Suprapubic skin (tissue), 4 donors: ENCODE measurements at regions not wholly inside any gene's neighbourhood (a gene's known extent, or its start where the extent isn't known, plus 50 kb on each side); places are given as distances from the start of the nearest gene placed in this dataset.

Experiments used
- DNase-seq, 2 donors: peaks; one replicate each; pipeline ENCODE4 v3.0.0-alpha.2; 2019; ENCODE audit warnings: low spot score in 2 of 2
- H3K27ac ChIP-seq: fragments of 200-600 bp; sonication (generic); one replicate; pipeline ENCODE4 v1.5.1; 2019
- H3K27me3 ChIP-seq: fragments of 200-600 bp; sonication (generic); one replicate; pipeline ENCODE4 v1.5.1; 2019
- H3K36me3 ChIP-seq: fragments of 200-600 bp; sonication (generic); one replicate; pipeline ENCODE4 v1.5.1; 2019
- H3K4me1 ChIP-seq: fragments of 200-600 bp; sonication (generic); one replicate; pipeline ENCODE4 v1.5.1; 2019
- H3K4me3 ChIP-seq: fragments of 200-600 bp; sonication (generic); one replicate; pipeline ENCODE4 v1.5.1; 2019; ENCODE audit warnings: mild to moderate bottlenecking
- H3K9me3 ChIP-seq: fragments of 200-600 bp; sonication (generic); one replicate; pipeline ENCODE4 v1.5.1; 2019
- EP300 ChIP-seq: sonication (generic); formaldehyde crosslinking; IDR thresholded peaks from one replicate; pipeline ENCODE4 v1.6.1; 2017; ENCODE audit warnings: antibody characterized with exemption
- POLR2A ChIP-seq, 2 donors: fragments of 450-650 bp; IDR thresholded peaks; one replicate each; pipeline ENCODE4 v1.6.1; 2017; ENCODE audit warnings: antibody characterized with exemption in 2 of 2, mild to moderate bottlenecking in 2 of 2, moderate library complexity in 2 of 2
- POLR2AphosphoS5 ChIP-seq, 3 donors: sonication (generic); formaldehyde crosslinking; IDR thresholded peaks; one replicate each; pipeline ENCODE4 v1.6.1; 2017; ENCODE audit warnings: antibody characterized with exemption in 3 of 3
- WGBS: methylation state at CpG from one replicate; pipeline ENCODE4 v1.1.5; 2018; 5-methylcytosine and 5-hydroxymethylcytosine counted together
- TF ChIP-seq, protein P1 (sequence below), 2 donors: fragments of 200-600 bp in 1 of 2; fragments of 450-650 bp in 1 of 2; sonication (generic) in 1 of 2; IDR thresholded peaks; one replicate each; pipeline ENCODE4 v1.5.1; 2016 to 2019; ENCODE audit warnings: antibody characterized with exemption in 2 of 2, mild to moderate bottlenecking in 1 of 2, moderate library complexity in 1 of 2

DNA sequence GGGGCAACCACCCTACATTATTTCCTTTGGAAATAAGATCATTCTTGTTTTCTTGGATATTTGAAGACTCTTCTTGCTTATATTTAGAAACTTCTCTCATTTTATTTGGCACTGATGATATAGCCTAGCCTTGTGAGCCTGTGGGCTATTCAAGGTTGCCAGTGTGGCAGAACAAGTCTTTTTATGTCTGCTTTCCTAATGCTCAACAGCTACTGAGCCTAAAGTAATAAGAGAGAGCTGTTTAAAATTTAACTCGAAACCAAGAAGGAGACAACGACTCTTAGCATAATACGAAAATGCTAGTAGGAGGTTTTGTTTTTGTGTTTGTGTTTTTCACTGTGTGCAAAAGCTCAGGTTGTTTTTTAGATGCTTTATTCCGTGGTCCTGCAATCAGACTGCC, 104.0 kb upstream of the CPM start:
- Histone ChIP-seq H3K4me3 (no peak overlapping the region), H3K27me3 (no peaks in the 10 kb centered on the region), H3K9me3 (no peaks in the 10 kb centered on the region), H3K36me3 (no peaks in the 10 kb centered on the region), H3K4me1 (peaks cover 4% of the 10 kb centered on the region), H3K27ac (no peak overlapping the region)
- TF ChIP-seq POLR2AphosphoS5 (IDR thresholded peaks at IDR 0.05) = no peak
- no peak for TF ChIP-seq POLR2A (IDR thresholded peaks at IDR 0.05)
- TF ChIP-seq EP300 = no peak
- TF ChIP-seq, protein P1, sequence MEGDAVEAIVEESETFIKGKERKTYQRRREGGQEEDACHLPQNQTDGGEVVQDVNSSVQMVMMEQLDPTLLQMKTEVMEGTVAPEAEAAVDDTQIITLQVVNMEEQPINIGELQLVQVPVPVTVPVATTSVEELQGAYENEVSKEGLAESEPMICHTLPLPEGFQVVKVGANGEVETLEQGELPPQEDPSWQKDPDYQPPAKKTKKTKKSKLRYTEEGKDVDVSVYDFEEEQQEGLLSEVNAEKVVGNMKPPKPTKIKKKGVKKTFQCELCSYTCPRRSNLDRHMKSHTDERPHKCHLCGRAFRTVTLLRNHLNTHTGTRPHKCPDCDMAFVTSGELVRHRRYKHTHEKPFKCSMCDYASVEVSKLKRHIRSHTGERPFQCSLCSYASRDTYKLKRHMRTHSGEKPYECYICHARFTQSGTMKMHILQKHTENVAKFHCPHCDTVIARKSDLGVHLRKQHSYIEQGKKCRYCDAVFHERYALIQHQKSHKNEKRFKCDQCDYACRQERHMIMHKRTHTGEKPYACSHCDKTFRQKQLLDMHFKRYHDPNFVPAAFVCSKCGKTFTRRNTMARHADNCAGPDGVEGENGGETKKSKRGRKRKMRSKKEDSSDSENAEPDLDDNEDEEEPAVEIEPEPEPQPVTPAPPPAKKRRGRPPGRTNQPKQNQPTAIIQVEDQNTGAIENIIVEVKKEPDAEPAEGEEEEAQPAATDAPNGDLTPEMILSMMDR (IDR thresholded peaks at IDR 0.05) = no peak
- WGBS = 52% methylated on average over 4 of the region's 4 CpGs
- no peak for DNase-seq

DNA sequence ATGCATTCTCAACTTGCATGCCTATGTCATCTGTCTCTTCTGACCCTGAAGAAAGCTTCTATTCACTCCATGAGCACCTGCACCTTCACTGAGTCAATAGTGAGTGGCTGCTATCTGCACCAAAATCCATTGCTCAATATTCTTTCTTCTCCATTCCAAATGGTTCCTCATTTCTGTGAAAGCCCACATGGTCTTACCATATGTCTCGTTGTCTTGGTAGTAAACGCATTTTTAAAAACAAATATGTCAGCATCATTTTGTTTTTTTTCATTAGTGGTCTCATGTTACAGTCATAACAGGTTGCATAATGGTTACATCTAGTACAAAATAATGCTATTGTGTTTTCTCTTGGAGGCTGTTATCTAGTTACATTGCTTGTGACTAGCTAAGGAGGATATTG, 106.9 kb upstream of the CPM start:
- TF ChIP-seq EP300 = no peak
- TF ChIP-seq POLR2A (IDR thresholded peaks at IDR 0.05) = no peak
- H3K4me1 ChIP-seq = peaks cover 4% of the 10 kb centered on the region
- no peak overlapping the region for H3K27ac ChIP-seq
- H3K4me3 ChIP-seq = no peak overlapping the region
- no peaks in the 10 kb centered on the region for H3K27me3 ChIP-seq
- WGBS = 71% methylated on average over 2 of the region's 2 CpGs
- no peak for DNase-seq
- no peaks in the 10 kb centered on the region for H3K9me3 ChIP-seq
- H3K36me3 ChIP-seq = no peaks in the 10 kb centered on the region

DNA sequence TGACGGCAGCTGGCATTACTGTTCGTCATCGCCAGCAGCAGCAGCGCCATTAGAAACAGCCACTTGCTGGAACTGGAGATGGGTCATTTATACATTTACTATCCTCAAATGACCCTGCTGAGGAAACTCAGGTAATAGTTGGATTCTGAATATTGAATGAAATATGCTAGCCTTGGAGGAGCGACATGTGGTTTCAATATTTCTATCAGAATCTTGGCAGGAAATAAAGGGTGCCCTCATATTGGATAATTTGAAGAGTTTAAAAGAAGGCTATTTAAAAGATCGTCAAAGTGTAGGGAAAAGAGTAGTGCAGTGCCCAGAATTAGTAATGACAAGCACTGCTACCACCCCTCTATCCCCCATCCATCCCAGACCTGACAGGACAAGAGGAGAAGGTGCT, 109.6 kb upstream of the CPM start:
- no peak overlapping the region for H3K27ac ChIP-seq
- H3K4me3 ChIP-seq = no peak overlapping the region

DNA sequence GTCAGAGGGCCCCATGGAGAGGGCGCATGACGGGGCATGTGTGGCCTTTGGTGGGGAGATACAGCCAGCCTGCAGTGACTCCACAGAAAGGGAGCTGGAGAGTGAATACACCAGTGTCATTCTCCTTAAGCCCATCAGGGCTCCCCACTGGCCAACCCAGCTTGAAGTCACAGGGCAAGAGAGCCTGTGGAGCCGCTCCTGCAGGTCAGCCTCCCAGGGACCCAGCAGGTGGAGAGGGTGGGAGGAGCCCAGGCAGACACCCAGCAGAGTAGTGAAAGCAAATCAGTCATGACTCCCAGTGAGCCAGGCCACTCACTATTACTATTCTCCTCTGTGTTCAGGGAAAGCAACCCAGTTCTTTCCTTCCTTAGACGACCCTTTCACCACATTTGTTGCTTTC, 110.0 kb upstream of the CPM start:
- H3K4me3 ChIP-seq = no peak overlapping the region
- no peak for DNase-seq
- H3K27ac ChIP-seq = no peak overlapping the region
- no peaks in the 10 kb centered on the region for H3K9me3 ChIP-seq
- WGBS = 68% methylated on average over 4 of the region's 4 CpGs
- TF ChIP-seq, protein P1 (IDR thresholded peaks at IDR 0.05) = no peak
- TF ChIP-seq POLR2AphosphoS5 (IDR thresholded peaks at IDR 0.05) (no peak), POLR2A (IDR thresholded peaks at IDR 0.05) (no peak), EP300 (no peak)
- H3K27me3 ChIP-seq = no peaks in the 10 kb centered on the region
- H3K36me3 ChIP-seq = no peaks in the 10 kb centered on the region
- no peaks in the 10 kb centered on the region for H3K4me1 ChIP-seq

More for the DNA sequence above, 109.6 kb upstream of the CPM start:
- H3K4me1 ChIP-seq = no peaks in the 10 kb centered on the region
- no peak for DNase-seq
- no peaks in the 10 kb centered on the region for H3K9me3 ChIP-seq
- no peaks in the 10 kb centered on the region for H3K36me3 ChIP-seq
- 86% methylated on average over 6 of the region's 6 CpGs for WGBS
- TF ChIP-seq, protein P1 (IDR thresholded peaks at IDR 0.05) = no peak
- TF ChIP-seq POLR2AphosphoS5 (IDR thresholded peaks at IDR 0.05) = no peak
- TF ChIP-seq POLR2A (IDR thresholded peaks at IDR 0.05) = no peak
- no peak for TF ChIP-seq EP300
- H3K27me3 ChIP-seq = no peaks in the 10 kb centered on the region

DNA sequence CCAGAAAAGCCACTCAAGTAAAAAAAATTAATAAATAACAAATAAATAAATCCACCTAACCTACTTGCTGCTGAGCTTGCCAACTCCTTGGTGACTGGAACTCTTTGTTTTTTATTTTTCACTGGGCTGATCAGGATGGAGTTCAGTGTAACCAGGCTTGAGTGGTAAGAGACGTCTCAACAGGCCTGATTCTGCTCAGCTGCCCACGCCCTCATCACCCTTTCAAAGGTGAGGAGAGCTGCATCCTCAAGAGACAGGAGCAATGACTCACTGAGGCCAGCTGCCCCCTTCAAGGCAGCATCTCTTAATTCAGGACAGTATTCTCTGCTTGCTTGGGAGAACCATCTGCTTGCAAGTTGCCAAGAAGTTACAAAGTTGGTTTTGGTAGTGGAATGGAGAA, 111.9 kb upstream of the CPM start:
- Histone ChIP-seq H3K27me3 (no peaks in the 10 kb centered on the region), H3K4me1 (no peaks in the 10 kb centered on the region), H3K27ac (no peak overlapping the region), H3K9me3 (no peaks in the 10 kb centered on the region), H3K4me3 (no peak overlapping the region), H3K36me3 (no peaks in the 10 kb centered on the region)
- no peak for DNase-seq
- WGBS = 36% methylated on average over 2 of the region's 2 CpGs
- TF ChIP-seq, protein P1 (IDR thresholded peaks at IDR 0.05) = no peak
- TF ChIP-seq EP300 (no peak), POLR2AphosphoS5 (IDR thresholded peaks at IDR 0.05) (no peak), POLR2A (IDR thresholded peaks at IDR 0.05) (no peak)

DNA sequence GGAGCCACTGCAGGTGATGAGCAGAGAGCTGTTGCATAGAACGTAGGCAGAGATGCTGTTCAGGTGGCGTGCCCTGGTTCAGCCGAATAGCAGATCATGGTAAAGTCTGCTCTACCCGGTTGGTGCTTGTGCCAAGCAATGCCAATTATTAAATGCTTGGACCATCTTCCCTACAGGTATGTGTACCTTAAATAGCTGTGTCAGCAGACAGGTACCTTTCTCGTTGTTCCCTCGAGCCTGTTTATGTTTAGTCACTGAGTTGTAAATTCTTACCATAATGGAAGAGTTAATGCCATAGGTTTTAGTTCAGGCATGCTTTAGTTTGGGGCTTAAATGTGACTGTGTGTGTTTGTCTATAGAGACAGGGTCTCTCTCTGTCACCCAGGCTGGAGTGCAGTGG, 112.5 kb upstream of the CPM start:
- H3K36me3 ChIP-seq = no peaks in the 10 kb centered on the region
- no peaks in the 10 kb centered on the region for H3K9me3 ChIP-seq
- 88% methylated on average over 6 of the region's 6 CpGs for WGBS
- no peaks in the 10 kb centered on the region for H3K27me3 ChIP-seq
- TF ChIP-seq POLR2A (IDR thresholded peaks at IDR 0.05) = no peak
- TF ChIP-seq, protein P1 (IDR thresholded peaks at IDR 0.05) = no peak
- no peak for TF ChIP-seq EP300
- no peak for TF ChIP-seq POLR2AphosphoS5 (IDR thresholded peaks at IDR 0.05)
- DNase-seq = no peak
- no peaks in the 10 kb centered on the region for H3K4me1 ChIP-seq
- no peak overlapping the region for H3K4me3 ChIP-seq
- no peak overlapping the region for H3K27ac ChIP-seq
